GM12878 (cell line): ENCODE measurements at regions not wholly inside any gene's neighbourhood (a gene's known extent, or its start where the extent isn't known, plus 50 kb on each side); places are given as distances from the start of the nearest gene placed in this dataset.

Experiments used
- ATAC-seq: fragments of 200-7000 bp; cut with Tn5 transposase; 3 replicates; pipeline ENCODE4 v1.9.1; 2020; ENCODE audit warnings: mild to moderate bottlenecking, moderate library complexity
- BruUV-seq: library from RNA; stranded (reverse); fragments of 400-500 nt; replicated peaks from 2 replicates; lab custom pipeline; 2021; lab: Mats Ljungman, UMichigan
- CTCF ChIA-PET: fragments of 300-600 bp; sonication (Branson Sonifier 250); formaldehyde crosslinking; extraction: SDS; loops from one replicate; lab custom pipeline; 2021; ENCODE audit warnings: inconsistent platforms; lab: Yijun Ruan, JAX
- POLR2A ChIA-PET: fragments of 350-600 bp; formaldehyde crosslinking; extraction: SDS; loops from one replicate; lab custom pipeline; 2021; ENCODE audit warnings: inconsistent platforms; lab: Charles Lee
- RAD21 ChIA-PET: fragments of 300-600 bp; sonication (Branson Sonifier 250); formaldehyde crosslinking; loops from one replicate; lab custom pipeline; 2023; ENCODE audit warnings: antibody characterized with exemption; ENCODE audit not compliant: unreplicated experiment; lab: Charles Lee
- SMC1A ChIA-PET: fragments of 300-600 bp; sonication (Branson Sonifier 250); formaldehyde crosslinking; loops from one replicate; lab custom pipeline; 2023; ENCODE audit not compliant: unreplicated experiment, uncharacterized antibody; lab: Charles Lee
- DNase-seq: peaks from one replicate; pipeline ENCODE4 v3.0.0-alpha.2; 2011; ENCODE audit warnings: low read depth, low spot score
- FAIRE-seq: peaks from 3 replicates; lab custom pipeline; 2011; peaks lifted over from hg19 to GRCh38; lab: Jason Lieb, UNC
- H2AFZ ChIP-seq: 2 replicates; pipeline ENCODE4 v1.6.0; 2011; ENCODE audit warnings: low read depth, low read length, control low read depth; ENCODE audit not compliant: control insufficient read depth
- H3K27ac ChIP-seq: 2 replicates; pipeline ENCODE4 v1.5.1; 2011; ENCODE audit warnings: control low read depth; ENCODE audit not compliant: control insufficient read depth, insufficient read depth
- H3K27me3 ChIP-seq, 2 experiments: replicated peaks in 1 of 2; 2 replicates each; pipeline versions ENCODE4 v1.6.0 to v1.6.1; 2011; ENCODE audit warnings: low read length in 1 of 2; ENCODE audit not compliant: control insufficient read depth in 2 of 2, insufficient read depth in 2 of 2
- H3K36me3 ChIP-seq, 2 experiments: 2 replicates each; pipeline ENCODE4 v1.5.1; 2011; ENCODE audit warnings: low read length in 1 of 2; ENCODE audit not compliant: control insufficient read depth in 2 of 2, insufficient read depth in 2 of 2
- H3K4me1 ChIP-seq: 2 replicates; pipeline ENCODE4 v1.6.1; 2011; ENCODE audit warnings: mild to moderate bottlenecking, low read length, moderate library complexity, mixed read lengths; ENCODE audit not compliant: control insufficient read depth, insufficient read depth
- H3K4me2 ChIP-seq: 2 replicates; pipeline ENCODE4 v1.6.0; 2011; ENCODE audit warnings: control low read depth; ENCODE audit not compliant: control insufficient read depth, insufficient read depth
- H3K4me3 ChIP-seq: fragments of 200-600 bp; sonication (generic); 2 replicates; pipeline ENCODE4 v1.5.1; 2016
- H3K79me2 ChIP-seq: 2 replicates; pipeline ENCODE4 v1.6.0; 2011; ENCODE audit warnings: low read length; ENCODE audit not compliant: control insufficient read depth, insufficient read depth
- H3K9ac ChIP-seq: 2 replicates; pipeline ENCODE4 v1.8.0; 2011; ENCODE audit warnings: low read length, control low read depth, mixed read lengths; ENCODE audit not compliant: control insufficient read depth, insufficient read depth
- H3K9me3 ChIP-seq: replicated peaks from 3 replicates; pipeline ENCODE4 v1.5.1; 2011; ENCODE audit warnings: mild to moderate bottlenecking, low read length; ENCODE audit not compliant: control insufficient read depth, insufficient read depth
- H4K20me1 ChIP-seq: 2 replicates; pipeline ENCODE4 v1.6.0; 2011; ENCODE audit not compliant: control insufficient read depth, insufficient read depth
- FOS ChIP-seq: IDR thresholded peaks from 3 replicates; pipeline ENCODE4 v1.6.1; 2011; ENCODE audit warnings: borderline replicate concordance; ENCODE audit not compliant: insufficient read length; ENCODE audit errors: extremely low read depth
- JUNB ChIP-seq: IDR thresholded peaks from 2 replicates; pipeline ENCODE4 v1.6.1; 2016; ENCODE audit warnings: antibody characterized with exemption, mild to moderate bottlenecking
- MTA2 ChIP-seq: fragments of 450-650 bp; IDR thresholded peaks from 2 replicates; pipeline ENCODE4 v1.6.1; 2016; ENCODE audit warnings: low read depth, mild to moderate bottlenecking, moderate library complexity
- NKRF ChIP-seq: fragments of 450-650 bp; conservative IDR thresholded peaks from 2 replicates; pipeline ENCODE4 v1.6.1; 2017; ENCODE audit warnings: mild to moderate bottlenecking, moderate library complexity
- NR2F1 ChIP-seq: fragments of 450-650 bp; conservative IDR thresholded peaks from 2 replicates; pipeline ENCODE4 v1.6.1; 2017; ENCODE audit warnings: mild to moderate bottlenecking
- POLR2AphosphoS5 ChIP-seq: IDR thresholded peaks from 2 replicates; pipeline ENCODE4 v1.6.1; 2011; ENCODE audit warnings: mild to moderate bottlenecking, low read length, inconsistent platforms
- SKIL ChIP-seq: fragments of 450-650 bp; IDR thresholded peaks from 2 replicates; pipeline ENCODE4 v1.6.1; 2017; ENCODE audit warnings: mild to moderate bottlenecking, low read depth, inconsistent platforms; ENCODE audit not compliant: poor library complexity, severe bottlenecking
- SMC3 ChIP-seq: IDR thresholded peaks from 2 replicates; pipeline ENCODE4 v1.6.1; 2011; ENCODE audit warnings: low read length, improper control_type of control experiment, borderline replicate concordance
- SPI1 ChIP-seq: IDR thresholded peaks from 2 replicates; pipeline ENCODE4 v1.6.1; 2011; ENCODE audit warnings: low read depth, mild to moderate bottlenecking, low read length, moderate library complexity, borderline replicate concordance; ENCODE audit not compliant: insufficient read depth
- SREBF1 ChIP-seq: IDR thresholded peaks from 2 replicates; pipeline ENCODE4 v1.6.1; 2012; ENCODE audit warnings: mild to moderate bottlenecking, low read length
- TAF1 ChIP-seq: IDR thresholded peaks from 2 replicates; pipeline ENCODE4 v1.6.1; 2011; ENCODE audit warnings: mild to moderate bottlenecking, low read depth, low read length, borderline replicate concordance
- TBL1XR1 ChIP-seq: IDR thresholded peaks from 2 replicates; pipeline ENCODE4 v1.6.1; 2012; ENCODE audit warnings: low read depth, low read length, improper control_type of control experiment
- YY1 ChIP-seq: IDR thresholded peaks from 2 replicates; pipeline ENCODE4 v1.6.1; 2011; ENCODE audit warnings: low read depth, mild to moderate bottlenecking, low read length
- ZBTB40 ChIP-seq: fragments of 450-650 bp; IDR thresholded peaks from 2 replicates; pipeline ENCODE4 v1.6.1; 2016; ENCODE audit warnings: mild to moderate bottlenecking, moderate library complexity, borderline replicate concordance
- WGBS: methylation state at CpG from one replicate; pipeline ENCODE4 v1.1.6; 2016; ENCODE audit warnings: low lambda C conversion rate; ENCODE audit not compliant: insufficient replicate concordance, insufficient coverage; ENCODE audit errors: missing lambda C conversion rate; 5-methylcytosine and 5-hydroxymethylcytosine counted together
- in situ Hi-C: fragments of 300-500 bp; cut with MboI; formaldehyde crosslinking; loops from 9 replicates; pipeline ENCODE4 v1.14.3; 2018; ENCODE audit warnings: mixed read lengths
- intact Hi-C: fragments of 100-400 bp; cut with micrococcal nuclease; formaldehyde crosslinking; loops from one replicate; pipeline ENCODE4 v1.14.2; 2022; ENCODE audit not compliant: unreplicated experiment

GRCh38 chr6:140993515-140993914, 1139.2 kb upstream of the GJE1 start:
- ATAC-seq (no peak), DNase-seq (no peak), FAIRE-seq (no peak)
- in situ Hi-C loops (no loop called here), intact Hi-C loops (no loop called here)
- POLR2A ChIA-PET: no interaction called here
- H3K79me2 ChIP-seq: no peaks in the 10 kb centered on the region
- H3K9ac ChIP-seq: no peak overlapping the region
- CTCF ChIA-PET: no interaction called here
- H2AFZ ChIP-seq: no peak overlapping the region
- SMC1A ChIA-PET: no interaction called here
- RAD21 ChIA-PET: no interaction called here
- H4K20me1 ChIP-seq: no peaks in the 10 kb centered on the region
- H3K4me1 ChIP-seq: no peaks in the 10 kb centered on the region
- H3K27ac ChIP-seq: no peak overlapping the region
- BruUV-seq: no TSS peak
- no peaks in the 10 kb centered on the region for H3K9me3 ChIP-seq
- no peak overlapping the region for H3K4me2 ChIP-seq
- 100% methylated on average over 1 of the region's 1 CpG for WGBS
- TF ChIP-seq POLR2AphosphoS5 (no peak), SKIL (no peak), MTA2 (no peak), NR2F1 (no peak), YY1 (no peak), SPI1 (no peak), FOS (no peak), NKRF (no peak), ZBTB40 (no peak), TAF1 (no peak), SMC3 (no peak), JUNB (no peak), SREBF1 (no peak), TBL1XR1 (no peak)
- H3K27me3 ChIP-seq: no peaks in the 10 kb centered on the region
- no peak overlapping the region for H3K4me3 ChIP-seq
- no peaks in the 10 kb centered on the region for H3K36me3 ChIP-seq
